HT-29 (cell line): ENCODE measurements at regions not wholly inside any gene's neighbourhood (a gene's known extent, or its start where the extent isn't known, plus 50 kb on each side); places are given as distances from the start of the nearest gene placed in this dataset.
A peak's percentile ranks its signal among the peaks of the same experiment; 100 is the strongest.
"Not testable (repeated sequence)": the region's sequence is repeated elsewhere in the genome, so short reads cannot be mapped to it uniquely, and the experiment has no call there.

Experiments used
- DNase-seq: peaks from one replicate; pipeline ENCODE4 v3.0.0-alpha.2; 2015; ENCODE audit warnings: low spot score

- DNase-seq = no peak
Measured at GRCh38 chr7:86592185-86592584, 51.5 kb upstream of the GRM3 start.

GRCh38 chr7:86574006-86574405 is 69.7 kb upstream of the GRM3 start:
- no peak for DNase-seq

- no peak for DNase-seq
Measured at GRCh38 chr7:86558680-86559501, 84.8 kb upstream of the GRM3 start.

GRCh38 chr7:86534641-86535040 is 109.1 kb upstream of the GRM3 start:
- no peak for DNase-seq

GRCh38 chr7:86504229-86504628 is 139.5 kb upstream of the GRM3 start:
- DNase-seq = no peak

GRCh38 chr7:86499986-86500385 is 143.7 kb upstream of the GRM3 start:
- DNase-seq = no peak

GRCh38 chr7:86485827-86486226 is 157.9 kb upstream of the GRM3 start:
- no peak for DNase-seq

GRCh38 chr7:86479144-86479543 is 164.6 kb upstream of the GRM3 start:
- DNase-seq = no peak

GRCh38 chr7:86477343-86477935 is 166.3 kb upstream of the GRM3 start:
- no peak for DNase-seq

- no peak for DNase-seq
Measured at GRCh38 chr7:86470763-86471162, 172.9 kb upstream of the GRM3 start.

GRCh38 chr7:86469680-86470295 is 173.9 kb upstream of the GRM3 start:
- DNase-seq = peak; percentile 92

- no peak for DNase-seq
Measured at GRCh38 chr7:86454753-86455152, 189.0 kb upstream of the GRM3 start.

GRCh38 chr7:86453454-86453853 is 190.3 kb upstream of the GRM3 start:
- no peak for DNase-seq

- no peak for DNase-seq
Measured at GRCh38 chr7:86448856-86449255, 194.9 kb upstream of the GRM3 start.

- no peak for DNase-seq
Measured at GRCh38 chr7:86445285-86445684, 198.4 kb upstream of the GRM3 start.

- DNase-seq = no peak
Measured at GRCh38 chr7:86444245-86444644, 199.5 kb upstream of the GRM3 start.

- not testable (repeated sequence) for DNase-seq
Measured at GRCh38 chr7:86440420-86440819, 203.3 kb upstream of the GRM3 start.

- DNase-seq = no peak
Measured at GRCh38 chr7:86437951-86438450, 205.7 kb upstream of the GRM3 start.

- DNase-seq = no peak
Measured at GRCh38 chr7:86431761-86432160, 211.9 kb upstream of the GRM3 start.

- no peak for DNase-seq
Measured at GRCh38 chr7:86411814-86412213, 231.9 kb upstream of the GRM3 start.

GRCh38 chr7:86407291-86407690 is 236.4 kb upstream of the GRM3 start:
- no peak for DNase-seq

GRCh38 chr7:86391813-86392212 is 251.9 kb upstream of the GRM3 start:
- DNase-seq = no peak

- DNase-seq = not testable (repeated sequence)
Measured at GRCh38 chr7:86375602-86376001, 268.1 kb upstream of the GRM3 start.
